Muscle layer of duodenum (tissue), 2 donors: ENCODE measurements at regions not wholly inside any gene's neighbourhood (a gene's known extent, or its start where the extent isn't known, plus 50 kb on each side); places are given as distances from the start of the nearest gene placed in this dataset.
"Not testable (repeated sequence)": the region's sequence is repeated elsewhere in the genome, so short reads cannot be mapped to it uniquely, and the experiment has no call there.

ENCODE experiments used
- H3K27ac ChIP-seq: one replicate; pipeline ENCODE4 v1.7.0; 2013; ENCODE audit warnings: mild to moderate bottlenecking, low read length
- H3K27me3 ChIP-seq: one replicate; pipeline ENCODE4 v1.7.0; 2013; ENCODE audit warnings: low read depth, mild to moderate bottlenecking, control low read depth, low read length
- H3K36me3 ChIP-seq, 2 donors: one replicate each; pipeline ENCODE4 v1.7.0; 2013; ENCODE audit warnings: low read length in 2 of 2, control low read depth in 1 of 2, mild to moderate bottlenecking in 1 of 2; ENCODE audit not compliant: insufficient read depth in 2 of 2, control insufficient read depth in 1 of 2
- H3K4me1 ChIP-seq, 2 donors: one replicate each; pipeline ENCODE4 v1.7.0; 2013; ENCODE audit warnings: low read length in 2 of 2, mild to moderate bottlenecking in 2 of 2, control low read depth in 1 of 2, moderate library complexity in 1 of 2; ENCODE audit not compliant: insufficient read depth in 2 of 2, control insufficient read depth in 1 of 2
- H3K4me3 ChIP-seq, 2 donors: one replicate each; pipeline ENCODE4 v1.7.0; 2013; ENCODE audit warnings: low read length in 2 of 2, low read depth in 1 of 2, mild to moderate bottlenecking in 1 of 2
- H3K9me3 ChIP-seq, 2 donors: one replicate each; pipeline ENCODE4 v1.7.0; 2013; ENCODE audit warnings: low read length in 2 of 2, control low read depth in 1 of 2, mild to moderate bottlenecking in 1 of 2; ENCODE audit not compliant: control insufficient read depth in 1 of 2
- donor health status: healthy.

DNA sequence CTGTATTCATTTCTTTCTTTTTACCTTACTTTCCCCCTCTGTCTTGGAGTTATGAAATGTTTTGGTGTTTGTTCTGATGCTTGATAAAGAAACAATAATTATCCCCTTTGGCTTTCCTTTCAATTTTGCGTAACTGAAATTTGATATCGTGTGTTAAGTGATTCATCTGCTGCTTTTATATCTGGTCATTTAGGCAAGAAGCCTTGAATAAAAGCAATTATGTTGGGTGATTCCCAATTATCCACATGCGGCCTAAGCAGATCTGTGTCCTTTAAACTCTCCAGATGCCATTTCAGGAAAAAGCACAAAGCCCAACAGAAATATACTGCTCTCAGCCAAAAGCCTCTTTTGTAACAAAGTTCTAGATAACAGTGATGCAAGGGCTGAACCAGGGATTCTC, 92.8 kb downstream of the TAF11L14 start:
- no peaks in the 10 kb centered on the region for H3K27me3 ChIP-seq
- no peaks in the 10 kb centered on the region for H3K9me3 ChIP-seq
- no peak overlapping the region for H3K27ac ChIP-seq
- no peaks in the 10 kb centered on the region for H3K4me1 ChIP-seq
- H3K36me3 ChIP-seq = no peaks in the 10 kb centered on the region
- H3K4me3 ChIP-seq = no peak overlapping the region

DNA sequence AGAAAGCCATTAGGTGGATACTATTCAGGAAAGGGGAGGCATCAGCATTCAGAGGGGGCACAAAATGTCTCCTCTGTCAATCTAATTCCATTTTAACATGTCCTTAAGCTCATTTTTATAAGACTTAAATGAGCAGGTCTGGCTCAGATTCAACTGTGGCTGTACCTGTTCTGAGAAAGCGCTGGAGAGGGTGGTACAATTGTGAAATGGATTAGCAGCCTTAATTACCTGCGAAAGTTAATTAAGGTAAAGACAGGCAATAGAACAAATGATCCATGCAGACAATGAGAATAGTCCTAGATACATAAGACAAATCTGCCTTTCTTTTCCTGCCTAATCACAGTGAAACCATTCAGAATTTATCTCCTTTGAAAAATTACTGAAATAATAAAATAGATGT, 96.2 kb downstream of the TAF11L14 start:
- Histone ChIP-seq H3K9me3 (no peaks in the 10 kb centered on the region), H3K27me3 (no peaks in the 10 kb centered on the region), H3K4me3 (no peak overlapping the region), H3K27ac (no peak overlapping the region), H3K36me3 (no peaks in the 10 kb centered on the region), H3K4me1 (no peaks in the 10 kb centered on the region)

DNA sequence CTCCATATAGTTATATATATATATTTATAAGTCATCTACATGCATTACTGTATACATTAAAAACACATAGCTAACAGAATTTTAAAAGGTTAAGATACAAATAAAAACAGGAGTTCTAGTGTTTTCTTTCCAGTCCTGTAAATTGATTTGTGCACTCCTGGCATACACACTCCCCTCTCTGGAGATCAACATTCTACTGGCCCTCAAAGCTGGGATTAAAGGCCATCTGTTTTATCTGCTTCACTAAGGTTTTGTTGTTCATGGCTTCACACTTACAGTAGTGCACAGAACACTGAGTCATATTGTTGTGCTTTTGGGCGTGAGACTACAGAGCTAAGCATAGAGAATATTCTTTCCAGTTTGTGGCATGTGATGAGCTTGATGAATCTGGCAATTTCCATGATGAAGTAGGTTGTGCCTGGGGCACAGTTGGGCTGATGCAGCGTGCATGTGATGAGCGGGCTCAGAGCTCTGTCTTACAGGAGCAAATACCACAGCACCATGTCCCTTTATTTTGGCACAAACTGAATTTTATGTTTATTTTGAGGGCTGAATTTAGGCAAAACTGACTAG, 98.2 kb downstream of the TAF11L14 start:
- Histone ChIP-seq H3K36me3 (no peaks in the 10 kb centered on the region), H3K9me3 (no peaks in the 10 kb centered on the region), H3K27me3 (no peaks in the 10 kb centered on the region), H3K27ac (no peak overlapping the region), H3K4me1 (no peaks in the 10 kb centered on the region), H3K4me3 (no peak overlapping the region)

DNA sequence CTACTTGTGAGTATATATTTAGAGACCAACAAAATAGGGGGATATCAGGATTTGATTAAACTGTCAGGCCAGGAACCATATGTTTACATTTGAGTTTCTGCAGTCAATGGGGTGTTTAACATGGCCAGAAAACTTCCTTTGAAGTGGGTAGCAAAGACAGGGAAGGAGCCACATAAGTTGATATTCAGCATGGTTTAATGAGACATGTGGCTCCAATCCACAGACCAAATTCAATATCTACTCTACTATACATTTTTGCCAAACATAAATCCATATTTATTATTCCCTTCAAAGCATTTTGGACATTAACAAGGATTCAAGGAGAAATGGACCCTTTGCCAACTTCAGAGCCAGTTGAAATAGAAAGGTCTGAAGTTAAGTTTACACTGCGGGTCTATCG, 99.8 kb downstream of the TAF11L14 start:
- H3K27me3 ChIP-seq = no peaks in the 10 kb centered on the region
- H3K4me3 ChIP-seq = no peak overlapping the region
- H3K36me3 ChIP-seq = no peaks in the 10 kb centered on the region
- H3K27ac ChIP-seq = no peak overlapping the region
- no peaks in the 10 kb centered on the region for H3K4me1 ChIP-seq
- H3K9me3 ChIP-seq = no peaks in the 10 kb centered on the region

DNA sequence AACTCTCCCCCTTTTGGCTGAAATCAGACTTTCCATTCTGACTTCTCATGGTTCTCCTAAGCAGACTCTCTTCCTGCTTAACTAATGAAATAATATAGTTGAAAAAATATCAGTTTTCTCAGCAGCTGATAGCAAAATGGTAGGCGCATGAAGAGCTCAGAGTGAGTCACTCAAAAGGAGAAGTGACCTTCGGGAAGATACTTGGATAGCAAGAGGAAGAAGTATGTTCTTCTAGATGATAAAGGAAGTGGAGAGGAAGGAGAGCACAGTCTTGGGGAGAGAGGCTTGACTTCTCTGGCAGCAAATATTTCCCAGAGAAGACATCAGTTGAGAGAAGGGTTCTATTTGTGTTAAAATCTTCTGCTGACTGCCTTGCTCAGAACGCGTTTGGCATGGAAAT, 101.5 kb downstream of the TAF11L14 start:
- Histone ChIP-seq H3K36me3 (no peaks in the 10 kb centered on the region), H3K4me1 (no peaks in the 10 kb centered on the region), H3K27ac (no peak overlapping the region), H3K27me3 (no peaks in the 10 kb centered on the region), H3K4me3 (no peak overlapping the region), H3K9me3 (no peaks in the 10 kb centered on the region)

DNA sequence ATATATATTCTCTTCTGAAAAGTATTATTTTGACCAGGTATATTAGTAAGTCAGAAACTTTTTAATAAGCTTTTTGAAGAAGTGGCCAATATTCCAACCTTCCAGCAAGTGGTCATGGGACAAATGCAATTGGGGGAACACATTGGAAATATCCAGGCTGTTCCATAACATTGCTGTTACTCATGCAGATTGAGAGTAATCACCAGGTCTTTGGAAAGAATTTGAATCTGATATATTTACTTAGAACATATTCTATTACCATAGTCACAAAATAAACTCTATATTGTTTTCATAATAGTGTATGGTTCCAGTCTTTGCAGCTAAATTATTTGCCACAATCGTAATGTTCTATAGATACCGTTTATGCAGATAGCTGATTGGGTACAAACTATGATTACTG, 102.8 kb downstream of the TAF11L14 start:
- H3K27ac ChIP-seq = no peak overlapping the region
- H3K27me3 ChIP-seq = no peaks in the 10 kb centered on the region
- no peaks in the 10 kb centered on the region for H3K4me1 ChIP-seq
- no peak overlapping the region for H3K4me3 ChIP-seq
- no peaks in the 10 kb centered on the region for H3K36me3 ChIP-seq
- no peaks in the 10 kb centered on the region for H3K9me3 ChIP-seq

DNA sequence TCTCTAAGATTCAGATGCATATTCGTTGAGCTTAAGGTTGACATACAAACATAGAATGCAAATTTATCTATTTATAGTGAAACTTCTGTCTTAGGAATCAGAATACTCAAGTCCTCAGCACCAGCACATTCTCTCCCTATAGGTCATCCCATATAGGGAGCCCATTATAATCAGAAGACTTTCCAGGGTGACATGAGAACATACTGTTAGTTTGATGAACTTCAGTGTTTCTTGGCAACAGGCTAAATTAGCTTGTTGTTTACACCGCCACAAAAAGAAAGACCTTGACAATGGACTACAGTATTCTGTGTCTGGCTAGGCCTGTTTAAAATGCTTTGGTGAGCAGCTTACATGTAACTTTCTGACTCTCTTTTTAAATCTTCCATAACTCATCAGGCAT, 104.2 kb downstream of the TAF11L14 start:
- H3K4me1 ChIP-seq = no peaks in the 10 kb centered on the region
- no peak overlapping the region for H3K27ac ChIP-seq
- no peaks in the 10 kb centered on the region for H3K27me3 ChIP-seq
- H3K36me3 ChIP-seq = no peaks in the 10 kb centered on the region
- H3K9me3 ChIP-seq = no peaks in the 10 kb centered on the region
- H3K4me3 ChIP-seq = no peak overlapping the region

DNA sequence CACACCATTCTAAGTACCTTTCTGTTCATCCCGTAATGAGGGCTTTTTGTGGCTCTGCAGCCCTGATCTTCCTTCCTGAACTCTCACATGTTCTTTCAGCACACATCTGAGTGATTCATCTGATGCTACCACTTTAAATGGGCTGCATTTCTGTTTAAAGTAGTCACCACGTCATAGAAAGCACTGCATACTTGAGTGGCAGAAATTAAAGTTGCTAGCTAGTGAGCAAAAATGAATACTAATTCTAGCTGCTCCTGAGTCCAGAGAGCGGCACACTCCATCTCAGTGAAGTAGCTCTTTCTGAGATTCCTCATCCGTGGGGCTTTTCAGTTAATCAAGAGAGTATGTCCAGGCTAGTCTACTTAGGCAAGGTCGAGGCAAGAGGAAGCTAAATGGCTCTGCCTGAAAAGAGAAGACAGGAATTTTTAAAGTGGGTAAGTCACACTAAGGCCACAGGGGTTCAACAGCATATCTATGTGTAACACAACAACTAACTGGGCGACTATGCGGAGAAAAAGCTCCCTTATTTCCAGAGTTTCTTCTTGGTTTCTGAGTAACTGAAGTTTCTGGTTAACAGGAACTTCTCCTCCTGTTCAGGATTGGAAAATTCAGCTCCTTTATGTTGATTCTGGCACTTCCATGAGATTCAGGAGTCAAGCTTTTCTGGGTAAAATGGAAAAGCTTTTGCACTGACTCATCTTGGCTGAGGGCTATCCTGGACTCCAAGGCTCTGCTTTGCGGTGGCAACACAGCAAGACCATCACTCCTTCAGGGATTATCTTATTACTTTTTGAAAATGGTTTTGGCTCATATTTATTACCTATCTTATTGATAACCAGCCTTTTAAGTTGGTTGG, 109.5 kb downstream of the TAF11L14 start:
- no peak overlapping the region for H3K4me3 ChIP-seq
- no peaks in the 10 kb centered on the region for H3K4me1 ChIP-seq
- H3K27me3 ChIP-seq = no peaks in the 10 kb centered on the region
- H3K27ac ChIP-seq = no peak overlapping the region
- no peaks in the 10 kb centered on the region for H3K9me3 ChIP-seq
- no peaks in the 10 kb centered on the region for H3K36me3 ChIP-seq

DNA sequence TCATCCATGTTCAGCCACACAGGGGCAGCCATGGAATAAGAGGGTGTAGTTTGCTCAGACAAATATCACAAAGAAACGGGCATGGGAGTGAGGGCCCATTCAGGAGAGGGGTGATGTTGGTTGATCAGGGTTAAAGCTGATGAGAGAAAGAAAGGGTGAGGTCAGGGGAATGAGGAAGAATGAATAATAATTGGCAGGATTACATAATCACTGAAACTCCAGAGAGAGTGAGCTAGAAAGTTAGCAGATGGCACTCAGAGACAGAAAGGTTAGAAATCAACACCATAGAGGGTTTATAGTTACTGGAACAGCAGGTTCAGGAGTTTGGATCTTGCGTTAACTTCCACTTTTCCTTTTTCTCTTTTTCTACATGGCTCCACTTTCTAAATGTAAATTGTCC, 113.9 kb downstream of the TAF11L14 start:
- Histone ChIP-seq H3K9me3 (no peaks in the 10 kb centered on the region), H3K27ac (no peak overlapping the region)

DNA sequence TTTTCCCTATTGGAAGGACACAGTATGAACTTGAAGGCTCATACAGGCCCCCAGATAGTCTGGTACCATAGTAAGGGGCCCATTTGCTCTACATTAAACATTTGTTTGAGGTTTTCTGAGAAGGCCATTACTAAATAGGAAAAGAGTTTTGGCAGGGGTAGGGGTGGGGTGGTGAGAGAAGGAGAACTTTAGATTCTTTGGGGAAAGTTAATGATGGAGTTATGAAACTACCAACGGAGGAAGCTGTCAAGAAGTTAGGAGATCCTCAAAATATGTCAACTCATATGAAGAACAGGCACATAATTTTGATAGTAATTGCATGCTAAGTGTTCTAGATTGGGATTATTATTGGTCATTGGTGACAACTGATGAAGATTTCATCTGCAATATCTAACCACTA, 114.7 kb downstream of the TAF11L14 start:
- Histone ChIP-seq H3K4me3 (no peak overlapping the region), H3K27me3 (no peaks in the 10 kb centered on the region), H3K4me1 (no peaks in the 10 kb centered on the region), H3K9me3 (no peaks in the 10 kb centered on the region), H3K36me3 (no peaks in the 10 kb centered on the region), H3K27ac (no peak overlapping the region)

More for the DNA sequence above, 113.9 kb downstream of the TAF11L14 start:
- H3K4me3 ChIP-seq = no peak overlapping the region
- no peaks in the 10 kb centered on the region for H3K27me3 ChIP-seq
- H3K4me1 ChIP-seq = no peaks in the 10 kb centered on the region
- no peaks in the 10 kb centered on the region for H3K36me3 ChIP-seq

DNA sequence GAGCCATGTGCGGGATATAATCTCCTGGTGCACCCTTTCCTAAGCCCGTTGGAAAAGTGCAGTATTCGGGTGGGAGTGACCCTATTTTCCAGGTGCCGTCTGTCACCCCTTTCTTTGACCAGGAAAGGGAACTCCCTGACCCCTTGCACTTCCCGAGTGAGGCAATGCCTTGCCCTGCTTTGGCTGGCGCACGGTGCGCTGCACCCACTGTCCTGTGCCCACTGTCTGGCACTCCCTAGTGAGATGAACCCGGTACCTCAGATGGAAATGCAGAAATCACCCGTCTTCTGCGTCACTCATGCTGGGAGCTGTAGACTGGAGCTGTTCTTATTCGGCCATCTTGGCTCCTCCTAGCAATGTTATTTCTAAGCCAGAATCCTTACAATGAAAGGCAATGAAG, 121.1 kb downstream of the TAF11L14 start:
- H3K4me3 ChIP-seq, H3K27me3 ChIP-seq, H3K4me1 ChIP-seq, H3K9me3 ChIP-seq, H3K36me3 ChIP-seq, H3K27ac ChIP-seq: not testable (repeated sequence)

DNA sequence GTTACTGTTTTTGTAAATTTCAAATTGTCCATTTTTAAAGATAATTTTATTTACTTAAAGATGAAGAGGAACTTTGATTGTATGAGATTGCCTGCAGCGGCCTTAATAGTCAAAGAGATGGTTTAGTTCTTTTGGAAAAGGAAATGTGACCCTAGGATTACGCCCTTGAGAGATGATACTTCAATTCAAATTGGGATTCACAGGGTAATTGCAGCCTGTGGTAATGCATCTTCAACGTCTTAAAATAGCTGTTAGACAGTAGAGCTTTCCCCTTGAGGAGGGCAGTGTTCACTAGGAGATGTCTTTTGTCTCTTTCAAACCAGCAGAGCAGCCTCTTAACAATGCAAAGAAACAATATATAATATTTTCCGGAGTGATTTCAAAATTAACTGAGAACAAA, 127.1 kb downstream of the TAF11L14 start:
- no peaks in the 10 kb centered on the region for H3K36me3 ChIP-seq
- H3K4me3 ChIP-seq = no peak overlapping the region
- no peak overlapping the region for H3K27ac ChIP-seq
- no peaks in the 10 kb centered on the region for H3K4me1 ChIP-seq
- H3K9me3 ChIP-seq = no peaks in the 10 kb centered on the region
- H3K27me3 ChIP-seq = no peaks in the 10 kb centered on the region
